HEK293 (cell line): ENCODE measurements at regions not wholly inside any gene's neighbourhood (a gene's known extent, or its start where the extent isn't known, plus 50 kb on each side); places are given as distances from the start of the nearest gene placed in this dataset.

Source experiments
- CTCF ChIA-PET: fragments of 350-600 bp; formaldehyde crosslinking; extraction: SDS; loops from one replicate; lab custom pipeline; 2021; ENCODE audit warnings: antibody characterized with exemption; lab: Yijun Ruan, JAX
- POLR2A ChIA-PET: fragments of 300-600 bp; formaldehyde crosslinking; extraction: SDS; loops from one replicate; lab custom pipeline; 2020; ENCODE audit warnings: antibody characterized with exemption, inconsistent platforms; lab: Yijun Ruan, JAX
- H3K27ac ChIP-seq: fragments of 200-500 bp; sonication (Bioruptor generic); 2 replicates; pipeline ENCODE4 v1.5.1; 2014; ENCODE audit warnings: low read depth, low read length, control low read depth, inconsistent platforms; ENCODE audit errors: extremely low read depth
- H3K36me3 ChIP-seq, 2 experiments: fragments of 200-500 bp in 1 of 2; sonication (Bioruptor generic) in 1 of 2; 1 replicate in 1 of 2; 2 replicates in 1 of 2; pipeline ENCODE4 v1.5.1; 2014 to 2017; ENCODE audit warnings: inconsistent platforms in 2 of 2, low read length in 2 of 2; ENCODE audit not compliant: control insufficient read depth in 2 of 2, insufficient read depth in 1 of 2
- H3K4me1 ChIP-seq: fragments of 200-500 bp; sonication (Bioruptor generic); 2 replicates; pipeline ENCODE4 v1.5.1; 2014; ENCODE audit warnings: mild to moderate bottlenecking, low read length, inconsistent platforms; ENCODE audit not compliant: control insufficient read depth, insufficient read depth
- H3K4me3 ChIP-seq: 2 replicates; pipeline ENCODE4 v1.5.1; 2011; ENCODE audit warnings: low read depth, mild to moderate bottlenecking, control low read depth, low read length, moderate library complexity
- H3K9me3 ChIP-seq: fragments of 200-500 bp; sonication (Bioruptor generic); 2 replicates; pipeline ENCODE4 v1.5.1; 2014; ENCODE audit warnings: low read depth, low read length, inconsistent platforms; ENCODE audit not compliant: control insufficient read depth, insufficient read depth
- BCL11A ChIP-seq: fragments of 450-650 bp; formaldehyde crosslinking; IDR thresholded peaks from 2 replicates; pipeline ENCODE4 v1.5.1; 2016; ENCODE audit warnings: low read depth, missing biosample characterization, missing genetic modification characterization
- BCL11B ChIP-seq: fragments of 450-650 bp; formaldehyde crosslinking; IDR thresholded peaks from 2 replicates; pipeline ENCODE4 v1.5.1; 2016; ENCODE audit warnings: low read depth, missing biosample characterization, missing genetic modification characterization
- HOXC10 ChIP-seq: sonication (generic); formaldehyde crosslinking; IDR thresholded peaks from 2 replicates; pipeline ENCODE4 v1.8.1; 2023; ENCODE audit warnings: mild to moderate bottlenecking, missing genetic modification reagents
- MYNN ChIP-seq: fragments of 450-650 bp; formaldehyde crosslinking; IDR thresholded peaks from 2 replicates; pipeline ENCODE4 v1.5.1; 2016; ENCODE audit warnings: missing biosample characterization, missing genetic modification characterization, borderline replicate concordance
- SCRT2 ChIP-seq: fragments of 450-650 bp; formaldehyde crosslinking; IDR thresholded peaks from 2 replicates; pipeline ENCODE4 v1.5.1; 2016; ENCODE audit warnings: missing biosample characterization, missing genetic modification characterization
- TCF7L2 ChIP-seq: IDR thresholded peaks from 2 replicates; pipeline ENCODE4 v1.6.1; 2011; ENCODE audit warnings: low read depth, mild to moderate bottlenecking, inconsistent platforms, low read length, moderate library complexity, borderline replicate concordance
- ZEB2 ChIP-seq: fragments of 450-650 bp; formaldehyde crosslinking; IDR thresholded peaks from 2 replicates; pipeline ENCODE4 v1.5.1; 2016; ENCODE audit warnings: missing biosample characterization, missing genetic modification characterization
- ZFP3 ChIP-seq: fragments of 450-650 bp; formaldehyde crosslinking; IDR thresholded peaks from 2 replicates; pipeline ENCODE4 v1.5.1; 2016; ENCODE audit warnings: low read depth, missing biosample characterization, missing genetic modification characterization
- ZNF184 ChIP-seq: fragments of 450-650 bp; IDR thresholded peaks from 2 replicates; pipeline ENCODE4 v1.5.1; 2018; ENCODE audit warnings: missing biosample characterization, mild to moderate bottlenecking, missing genetic modification characterization
- ZNF416 ChIP-seq: fragments of 450-650 bp; formaldehyde crosslinking; IDR thresholded peaks from 2 replicates; pipeline ENCODE4 v1.5.1; 2016; ENCODE audit warnings: missing biosample characterization, missing genetic modification characterization
- ZNF544 ChIP-seq: fragments of 450-650 bp; formaldehyde crosslinking; IDR thresholded peaks from 2 replicates; pipeline ENCODE4 v1.5.0; 2017; ENCODE audit warnings: missing biosample characterization, missing genetic modification characterization
- ZNF629 ChIP-seq: fragments of 450-650 bp; formaldehyde crosslinking; IDR thresholded peaks from 2 replicates; pipeline ENCODE4 v1.5.1; 2017; ENCODE audit warnings: missing biosample characterization, missing genetic modification characterization
- ZNF76 ChIP-seq: fragments of 450-650 bp; formaldehyde crosslinking; IDR thresholded peaks from 2 replicates; pipeline ENCODE4; 2016; ENCODE audit warnings: low read depth, missing biosample characterization, missing genetic modification characterization, borderline replicate concordance
- ZXDB ChIP-seq: fragments of 450-650 bp; formaldehyde crosslinking; IDR thresholded peaks from 2 replicates; pipeline ENCODE4 v1.5.1; 2016; ENCODE audit warnings: missing biosample characterization, missing genetic modification characterization
- TF ChIP-seq, protein P1 (sequence below): fragments of 450-650 bp; formaldehyde crosslinking; IDR thresholded peaks from 2 replicates; pipeline ENCODE4 v1.5.1; 2016; ENCODE audit warnings: missing biosample characterization, missing genetic modification characterization, borderline replicate concordance
- TF ChIP-seq, protein P2 (sequence below): fragments of 450-650 bp; formaldehyde crosslinking; IDR thresholded peaks from 2 replicates; pipeline ENCODE4 v1.5.1; 2016; ENCODE audit warnings: missing biosample characterization, missing genetic modification characterization
- TF ChIP-seq, protein P3 (sequence below): fragments of 450-650 bp; IDR thresholded peaks from 2 replicates; pipeline ENCODE4 v1.5.1; 2018; ENCODE audit warnings: missing biosample characterization, mild to moderate bottlenecking, missing genetic modification characterization

DNA sequence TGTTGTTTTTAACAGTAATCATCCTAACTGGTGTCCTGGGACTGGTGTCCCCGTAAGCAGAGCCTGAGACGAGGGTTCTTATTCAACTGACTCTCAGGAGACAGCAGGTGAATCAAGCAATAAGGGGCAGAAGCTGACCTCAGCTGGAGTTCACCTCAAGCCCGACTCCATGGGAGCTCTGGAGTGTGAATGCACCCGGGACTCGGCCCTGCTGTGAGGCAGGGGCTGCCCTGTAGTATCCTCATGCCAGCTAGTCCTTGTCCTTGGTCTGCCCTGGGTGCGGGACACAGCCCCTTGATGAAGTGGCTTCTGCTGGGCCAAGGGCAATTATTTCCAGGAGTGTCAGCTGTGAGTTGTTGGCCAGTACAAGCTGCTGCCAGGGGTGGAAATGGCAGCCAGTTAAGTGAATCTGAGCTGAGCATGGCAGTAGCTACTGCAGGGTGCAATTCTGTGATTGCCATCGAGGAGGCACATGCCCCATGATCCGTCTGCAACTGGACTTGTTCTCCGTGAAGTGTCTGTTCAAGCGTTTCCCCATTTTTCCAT is 54.9 kb upstream of the OTOS start (continued):
- TF ChIP-seq, protein P1, sequence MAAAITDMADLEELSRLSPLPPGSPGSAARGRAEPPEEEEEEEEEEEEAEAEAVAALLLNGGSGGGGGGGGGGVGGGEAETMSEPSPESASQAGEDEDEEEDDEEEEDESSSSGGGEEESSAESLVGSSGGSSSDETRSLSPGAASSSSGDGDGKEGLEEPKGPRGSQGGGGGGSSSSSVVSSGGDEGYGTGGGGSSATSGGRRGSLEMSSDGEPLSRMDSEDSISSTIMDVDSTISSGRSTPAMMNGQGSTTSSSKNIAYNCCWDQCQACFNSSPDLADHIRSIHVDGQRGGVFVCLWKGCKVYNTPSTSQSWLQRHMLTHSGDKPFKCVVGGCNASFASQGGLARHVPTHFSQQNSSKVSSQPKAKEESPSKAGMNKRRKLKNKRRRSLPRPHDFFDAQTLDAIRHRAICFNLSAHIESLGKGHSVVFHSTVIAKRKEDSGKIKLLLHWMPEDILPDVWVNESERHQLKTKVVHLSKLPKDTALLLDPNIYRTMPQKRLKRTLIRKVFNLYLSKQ (tag by site-specific recombination): no peak
- no peak for TF ChIP-seq ZNF416 (tag by site-specific recombination)
- no peak for TF ChIP-seq ZNF184 (tag by site-specific recombination)
- TF ChIP-seq, all 188 proteins: peak for 0

DNA sequence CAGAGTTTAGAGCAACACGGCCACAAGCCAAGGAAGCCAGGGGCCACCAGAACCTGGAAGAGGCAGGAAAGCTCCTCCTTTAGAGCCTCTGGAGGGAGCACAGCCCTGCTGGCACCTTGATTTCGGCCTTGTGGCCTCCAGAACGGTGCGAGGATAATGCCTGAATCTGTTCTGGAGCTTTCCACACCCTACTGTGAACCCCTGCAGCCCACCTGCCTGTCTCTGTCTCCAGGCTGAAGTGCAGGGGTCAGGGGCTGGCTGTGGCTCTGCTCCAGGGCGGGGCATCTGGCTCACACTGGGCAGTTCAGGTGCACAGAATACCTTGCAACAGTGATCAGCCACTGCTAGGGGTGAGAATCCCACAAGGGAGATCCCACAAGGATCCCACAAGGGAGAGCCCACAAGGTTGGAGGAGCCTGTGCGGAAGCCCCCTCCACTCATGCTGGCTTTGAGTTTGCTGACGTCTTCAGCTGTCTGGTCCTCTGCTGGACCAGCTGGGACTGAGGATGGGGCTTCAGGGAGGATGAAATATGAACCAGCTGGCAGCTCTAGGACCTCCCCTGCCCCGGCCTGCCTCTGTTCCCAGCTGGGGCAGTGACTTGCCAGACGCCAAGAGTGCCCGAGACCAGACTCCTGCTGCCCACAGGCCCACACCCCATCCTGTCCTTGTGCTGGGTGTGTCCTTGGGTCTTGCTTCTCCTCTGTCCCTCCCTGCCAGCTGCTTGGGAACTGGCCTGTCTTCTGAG is 56.4 kb upstream of the OTOS start:
- Histone ChIP-seq H3K9me3 (no peaks in the 10 kb centered on the region), H3K27ac (no peak overlapping the region)
- CTCF ChIA-PET: interaction anchor here (0.6 kb wide), 1 partner anchor 157 kb away, joined by 4 read pairs; no protein-coding TSS in a partner anchor
- TF ChIP-seq ZNF76 (tag by site-specific recombination) (no peak), ZNF629 (tag by site-specific recombination) (no peak), SCRT2 (tag by site-specific recombination) (no peak), ZNF544 (tag by site-specific recombination) (no peak), ZNF416 (tag by site-specific recombination) (no peak)
- TF ChIP-seq, all 188 proteins: peak for 0
- Histone ChIP-seq H3K4me3 (no peak overlapping the region), H3K36me3 (no peaks in the 10 kb centered on the region), H3K4me1 (no peaks in the 10 kb centered on the region)
- POLR2A ChIA-PET: no interaction called here

DNA sequence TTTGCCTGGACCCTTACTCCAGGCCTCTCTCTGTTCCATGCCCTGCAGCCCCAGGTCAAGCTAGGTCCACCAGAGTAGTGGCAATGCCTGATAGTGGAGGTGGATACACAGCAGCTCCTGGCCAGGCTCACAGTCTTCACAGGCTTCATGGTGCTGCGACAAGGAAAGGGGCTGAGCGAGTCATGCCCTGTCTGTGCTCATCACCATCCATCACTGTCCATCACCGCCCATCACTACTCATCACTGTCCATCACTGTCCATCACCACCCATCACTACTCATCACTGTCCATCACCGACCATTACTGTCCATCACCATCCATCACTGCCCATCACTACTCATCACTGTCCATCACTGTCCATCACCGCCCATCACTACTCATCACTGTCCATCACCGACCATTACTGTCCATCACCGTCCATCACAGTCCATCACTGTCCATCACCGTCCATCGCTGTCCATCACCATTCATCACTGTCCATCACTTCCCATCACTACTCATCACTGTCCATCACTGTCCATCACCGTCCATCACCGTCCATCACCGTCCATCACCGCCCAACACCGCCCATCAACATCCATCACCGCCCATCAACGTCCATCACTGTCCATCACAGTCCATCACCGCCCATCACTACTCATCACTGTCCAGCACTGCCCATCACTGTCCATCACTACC is 57.1 kb upstream of the OTOS start:
- H3K4me3 ChIP-seq: no peak overlapping the region
- H3K4me1 ChIP-seq: no peaks in the 10 kb centered on the region
- H3K27ac ChIP-seq: no peak overlapping the region
- ChIA-PET CTCF (no interaction called here), POLR2A (no interaction called here)
- peak; percentile 46; the same call in 1 of the 2 replicates for TF ChIP-seq BCL11A (tag by site-specific recombination)
- no peak for TF ChIP-seq ZNF76 (tag by site-specific recombination)
- peak; percentile 41; the same call in 1 of the 2 replicates for TF ChIP-seq BCL11B
- TF ChIP-seq, protein P2, sequence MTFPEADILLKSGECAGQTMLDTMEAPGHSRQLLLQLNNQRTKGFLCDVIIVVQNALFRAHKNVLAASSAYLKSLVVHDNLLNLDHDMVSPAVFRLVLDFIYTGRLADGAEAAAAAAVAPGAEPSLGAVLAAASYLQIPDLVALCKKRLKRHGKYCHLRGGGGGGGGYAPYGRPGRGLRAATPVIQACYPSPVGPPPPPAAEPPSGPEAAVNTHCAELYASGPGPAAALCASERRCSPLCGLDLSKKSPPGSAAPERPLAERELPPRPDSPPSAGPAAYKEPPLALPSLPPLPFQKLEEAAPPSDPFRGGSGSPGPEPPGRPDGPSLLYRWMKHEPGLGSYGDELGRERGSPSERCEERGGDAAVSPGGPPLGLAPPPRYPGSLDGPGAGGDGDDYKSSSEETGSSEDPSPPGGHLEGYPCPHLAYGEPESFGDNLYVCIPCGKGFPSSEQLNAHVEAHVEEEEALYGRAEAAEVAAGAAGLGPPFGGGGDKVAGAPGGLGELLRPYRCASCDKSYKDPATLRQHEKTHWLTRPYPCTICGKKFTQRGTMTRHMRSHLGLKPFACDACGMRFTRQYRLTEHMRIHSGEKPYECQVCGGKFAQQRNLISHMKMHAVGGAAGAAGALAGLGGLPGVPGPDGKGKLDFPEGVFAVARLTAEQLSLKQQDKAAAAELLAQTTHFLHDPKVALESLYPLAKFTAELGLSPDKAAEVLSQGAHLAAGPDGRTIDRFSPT (tag by site-specific recombination): no peak
- no peaks in the 10 kb centered on the region for H3K9me3 ChIP-seq
- no peaks in the 10 kb centered on the region for H3K36me3 ChIP-seq

DNA sequence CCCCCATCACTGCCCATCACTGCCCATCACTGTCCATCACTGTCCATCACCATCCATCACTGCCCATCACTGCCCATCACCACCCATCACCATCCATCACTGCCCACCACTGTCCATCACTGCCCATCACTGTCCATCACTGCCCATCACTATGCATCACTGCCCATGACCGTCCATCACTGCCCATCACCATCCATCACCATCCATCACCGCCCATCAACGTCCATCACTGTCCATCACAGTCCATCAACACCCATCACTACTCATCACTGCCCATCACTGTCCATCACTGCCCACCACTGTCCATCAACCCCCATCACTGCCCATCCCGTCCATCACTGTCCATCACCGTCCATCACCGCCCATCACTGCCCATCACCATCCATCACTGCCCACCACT is 57.8 kb upstream of the OTOS start:
- CTCF ChIA-PET: no interaction called here
- TF ChIP-seq ZFP3 (tag by site-specific recombination) (no peak), ZXDB (tag by site-specific recombination) (no peak), HOXC10 (CRISPR knock-in tag) (no peak), MYNN (no peak), TCF7L2 (no peak), ZEB2 (tag by site-specific recombination) (no peak)
- TF ChIP-seq, protein P3, sequence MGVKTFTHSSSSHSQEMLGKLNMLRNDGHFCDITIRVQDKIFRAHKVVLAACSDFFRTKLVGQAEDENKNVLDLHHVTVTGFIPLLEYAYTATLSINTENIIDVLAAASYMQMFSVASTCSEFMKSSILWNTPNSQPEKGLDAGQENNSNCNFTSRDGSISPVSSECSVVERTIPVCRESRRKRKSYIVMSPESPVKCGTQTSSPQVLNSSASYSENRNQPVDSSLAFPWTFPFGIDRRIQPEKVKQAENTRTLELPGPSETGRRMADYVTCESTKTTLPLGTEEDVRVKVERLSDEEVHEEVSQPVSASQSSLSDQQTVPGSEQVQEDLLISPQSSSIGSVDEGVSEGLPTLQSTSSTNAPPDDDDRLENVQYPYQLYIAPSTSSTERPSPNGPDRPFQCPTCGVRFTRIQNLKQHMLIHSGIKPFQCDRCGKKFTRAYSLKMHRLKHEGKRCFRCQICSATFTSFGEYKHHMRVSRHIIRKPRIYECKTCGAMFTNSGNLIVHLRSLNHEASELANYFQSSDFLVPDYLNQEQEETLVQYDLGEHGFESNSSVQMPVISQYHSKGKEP (tag by site-specific recombination): no peak
- Histone ChIP-seq H3K36me3 (no peaks in the 10 kb centered on the region), H3K27ac (no peak overlapping the region), H3K4me1 (no peaks in the 10 kb centered on the region), H3K9me3 (no peaks in the 10 kb centered on the region), H3K4me3 (no peak overlapping the region)
- POLR2A ChIA-PET: no interaction called here
